GM18867 (cell line): ENCODE measurements at regions not wholly inside any gene's neighbourhood (a gene's known extent, or its start where the extent isn't known, plus 50 kb on each side); places are given as distances from the start of the nearest gene placed in this dataset.

ENCODE experiments used
- ATAC-seq: cut with Tn5 transposase; IDR thresholded peaks from one replicate; pipeline ENCODE4 v1.9.1; 2021; ENCODE audit warnings: mild to moderate bottlenecking, moderate library complexity; ENCODE audit not compliant: unreplicated experiment

GRCh38 chr7:130896051-130896881 lies 162.3 kb upstream of the KLF14 start:
- ATAC-seq: no peak

- peak; percentile 38 for ATAC-seq
These were observed 163.0 kb upstream of the KLF14 start for GRCh38 chr7:130896898-130897514.

DNA sequence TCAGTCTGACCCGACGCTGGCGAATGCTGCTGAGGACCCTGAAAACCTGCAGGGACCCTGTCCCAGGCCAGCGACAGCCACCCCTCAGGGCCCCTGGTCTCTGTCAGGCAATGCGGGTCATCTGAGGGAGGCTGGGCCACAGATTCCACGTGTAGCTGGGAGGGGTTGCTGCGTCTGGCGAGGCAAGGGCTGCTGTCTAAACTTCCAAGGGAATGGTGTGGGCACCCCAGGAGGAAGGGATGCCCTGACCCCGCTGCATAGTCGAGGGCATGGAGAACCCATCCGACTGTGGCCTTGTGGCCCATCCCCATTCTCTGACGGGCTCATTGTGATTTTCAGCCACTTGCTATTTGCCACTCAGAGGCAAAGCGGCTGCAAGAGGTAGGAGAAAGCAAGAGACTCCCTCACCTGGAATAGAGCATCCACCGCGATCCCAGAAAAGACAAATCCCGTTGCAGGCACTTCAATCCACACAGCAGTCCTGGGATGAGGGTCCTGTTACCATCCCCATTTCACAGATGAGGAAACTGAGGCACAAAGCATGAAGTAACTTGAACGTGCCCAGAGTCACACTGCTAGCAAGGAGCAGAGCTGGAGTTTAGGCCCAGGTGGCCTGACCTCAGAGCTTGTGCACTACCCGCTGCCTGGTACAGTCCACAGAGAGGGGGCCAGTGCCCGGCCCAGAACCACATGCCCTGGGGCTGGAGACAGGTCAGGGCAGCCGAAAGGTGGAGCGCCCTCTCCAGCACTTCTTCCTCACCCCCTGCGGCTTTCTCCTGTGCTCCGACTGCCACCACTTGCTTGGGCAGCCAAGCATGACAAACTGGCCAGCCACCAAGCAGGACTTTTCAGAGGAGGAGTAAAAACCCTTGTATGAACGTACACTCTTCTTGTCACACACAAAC lies 163.8 kb upstream of the KLF14 start:
- peak; percentile 8 for ATAC-seq

- no peak for ATAC-seq
These were observed 165.1 kb upstream of the KLF14 start for GRCh38 chr7:130899071-130899560.

DNA sequence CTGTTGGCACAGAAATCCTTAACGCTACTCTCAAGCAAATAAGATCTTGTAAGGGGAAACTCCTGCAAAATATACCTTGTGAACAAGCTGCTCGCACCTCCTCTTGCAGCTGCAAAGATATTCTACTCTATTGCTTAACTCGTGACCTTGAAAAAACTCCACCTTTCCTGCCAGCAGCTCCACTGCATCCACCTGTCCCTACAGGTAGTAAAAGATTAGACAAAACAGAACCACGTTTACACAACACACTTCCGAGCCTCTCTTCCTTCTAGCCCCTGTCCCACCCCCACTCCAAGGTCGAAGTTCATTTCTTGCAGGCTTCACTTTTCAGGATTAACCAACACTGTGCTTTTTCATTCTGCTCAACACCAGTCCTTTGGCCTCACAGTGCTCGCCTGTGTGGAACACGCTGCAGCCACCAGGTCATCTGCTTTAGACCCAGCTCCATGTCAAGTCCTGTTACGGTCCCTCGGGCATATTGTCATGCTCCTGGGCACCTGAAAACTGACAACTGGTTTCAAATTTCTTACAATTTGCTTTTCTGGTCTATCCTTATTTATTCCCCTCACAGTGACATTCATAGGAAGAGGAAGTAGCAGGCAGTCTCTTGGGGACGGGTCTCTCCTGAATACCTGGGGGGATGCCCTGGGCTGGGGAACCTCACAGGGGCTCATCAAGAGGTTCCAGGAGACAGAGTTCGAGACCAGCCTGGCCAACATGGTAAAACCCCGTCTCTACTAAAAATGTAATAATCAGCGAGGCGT lies 165.8 kb upstream of the KLF14 start:
- ATAC-seq: no peak

GRCh38 chr7:130900471-130901076 lies 166.6 kb upstream of the KLF14 start:
- no peak for ATAC-seq

DNA sequence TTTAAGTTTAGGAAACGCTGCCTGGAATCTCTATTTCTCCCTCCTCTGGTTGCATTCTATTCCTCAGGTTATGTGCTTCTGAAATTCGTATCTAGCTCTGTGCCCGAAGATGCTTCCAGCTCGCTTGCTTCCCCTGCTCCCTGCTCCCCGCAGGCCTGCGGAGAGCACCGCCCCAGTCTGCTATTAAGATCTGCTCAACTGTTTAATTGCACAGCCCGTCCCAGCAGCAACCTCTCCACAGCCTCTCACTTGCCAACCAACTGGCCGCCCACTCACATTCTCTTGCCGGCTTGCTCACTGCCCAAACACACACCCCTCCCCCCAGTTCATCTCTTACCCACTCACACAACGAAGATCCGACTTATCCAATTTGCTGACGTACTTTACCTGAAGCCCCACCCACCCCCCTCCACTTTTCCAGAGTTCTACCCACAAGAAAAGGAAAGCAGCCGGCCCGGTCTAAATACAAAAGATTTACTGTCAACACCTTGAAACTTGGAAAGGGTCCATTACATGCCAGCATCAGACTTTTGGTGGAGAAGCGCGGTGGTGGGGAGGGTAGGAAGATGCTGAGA lies 167.3 kb upstream of the KLF14 start:
- ATAC-seq: no peak

DNA sequence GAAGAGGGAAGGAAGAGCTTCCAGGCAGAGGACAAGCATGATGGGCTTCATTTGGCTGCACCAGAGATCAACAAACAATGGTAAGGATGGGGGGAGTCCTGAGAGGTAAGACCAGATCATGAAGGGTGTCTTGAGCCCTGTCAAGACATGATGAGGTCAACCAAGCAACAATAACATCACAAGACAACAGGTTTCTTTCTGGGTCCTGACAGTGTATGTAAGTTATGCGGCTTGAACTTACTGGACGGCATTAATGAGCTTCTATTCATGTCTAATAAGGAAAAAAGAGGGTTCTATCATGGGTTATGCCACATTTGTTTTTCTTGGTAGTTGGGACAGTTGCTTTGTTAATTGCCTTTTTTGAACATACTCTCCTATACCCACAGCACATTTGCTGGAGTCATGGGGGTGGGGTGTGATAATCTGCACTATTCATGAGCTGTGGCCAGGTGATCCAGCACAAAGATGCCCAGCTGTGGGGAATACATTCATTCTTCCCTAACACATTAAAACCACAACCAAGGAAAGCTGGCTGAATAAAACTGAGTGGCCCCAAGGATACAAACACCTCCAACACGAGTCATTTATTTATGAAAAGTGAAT lies 168.8 kb upstream of the KLF14 start:
- ATAC-seq: no peak

DNA sequence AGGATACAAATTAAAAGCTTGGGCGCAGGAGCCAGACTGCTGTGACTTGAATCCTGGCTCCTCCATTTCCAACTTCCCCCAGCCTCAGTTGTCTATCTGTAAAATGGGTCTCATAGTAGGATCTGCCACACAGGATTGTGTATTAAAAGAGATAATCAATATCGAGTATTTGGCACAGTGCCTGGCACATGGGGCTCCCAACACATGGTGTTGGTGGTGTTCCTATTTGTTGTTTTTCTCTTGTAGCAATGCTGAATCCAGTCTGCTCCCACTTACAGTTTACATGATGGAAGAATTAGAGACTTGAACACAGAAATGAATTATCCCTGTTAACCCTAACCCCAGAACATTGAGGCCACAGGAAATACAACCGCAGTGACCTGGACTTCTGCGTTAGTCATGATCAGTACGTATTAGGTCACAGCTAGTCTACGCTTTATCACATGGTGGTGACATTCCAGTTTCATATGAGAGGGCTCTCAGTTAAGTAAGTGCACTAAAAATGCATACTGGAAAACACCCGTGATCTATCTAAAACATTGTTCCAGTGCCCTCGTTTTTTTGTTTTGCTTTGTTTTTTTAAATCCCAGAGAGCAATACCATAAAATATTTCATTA lies 169.5 kb upstream of the KLF14 start:
- peak; percentile 40 for ATAC-seq

DNA sequence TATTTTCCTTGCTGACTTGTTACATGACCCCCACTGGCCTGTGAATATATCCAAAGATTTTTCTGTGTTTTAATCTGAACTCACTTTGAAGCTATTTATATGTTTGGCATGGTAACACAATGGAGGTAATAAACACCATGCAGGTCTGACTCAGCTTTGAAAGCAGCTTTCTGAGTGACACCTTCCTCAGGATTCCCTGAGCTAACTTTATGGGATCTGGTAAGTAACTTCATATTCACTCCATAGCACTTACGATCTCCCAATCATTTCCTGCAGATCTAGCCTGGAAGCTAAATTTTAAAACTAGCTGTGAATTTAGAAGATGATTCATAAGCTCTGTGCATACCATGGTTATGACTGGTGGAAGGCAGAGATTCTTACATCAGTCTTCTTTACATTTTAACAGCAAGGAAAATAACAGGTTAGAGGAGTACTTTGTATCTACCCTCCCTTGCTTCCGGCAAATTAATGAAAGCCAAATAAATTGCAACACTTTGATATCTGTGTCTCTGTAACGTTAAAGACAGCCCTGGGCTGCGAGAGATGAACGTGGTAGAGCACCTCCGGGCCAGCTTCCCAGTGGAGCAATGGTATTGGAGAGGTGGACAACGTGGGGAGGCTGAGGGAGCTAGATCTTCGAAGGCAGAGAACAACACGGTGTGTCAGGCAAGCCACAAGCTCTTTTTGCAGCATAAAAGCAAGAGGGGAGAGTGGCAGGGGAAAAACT lies 170.2 kb upstream of the KLF14 start:
- ATAC-seq: no peak

DNA sequence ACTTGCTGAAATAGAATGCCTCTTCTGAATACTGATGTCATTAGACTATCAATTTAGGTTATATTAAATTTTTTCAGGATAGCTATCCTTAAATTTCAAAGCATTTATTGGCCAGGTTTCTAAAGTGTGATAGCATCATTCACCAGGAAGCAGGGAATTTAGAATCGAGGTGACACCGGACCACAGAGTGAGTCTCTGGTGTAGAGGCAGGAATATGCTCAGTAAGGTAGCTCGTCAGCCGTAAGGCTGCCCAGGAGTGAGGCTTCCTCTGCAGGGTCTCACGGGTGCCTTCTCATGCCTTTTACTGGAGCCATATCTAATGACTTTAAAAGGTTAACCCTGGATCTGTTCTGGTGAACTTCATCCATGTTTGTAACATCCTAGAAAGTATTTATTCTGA lies 170.8 kb upstream of the KLF14 start:
- ATAC-seq: no peak

DNA sequence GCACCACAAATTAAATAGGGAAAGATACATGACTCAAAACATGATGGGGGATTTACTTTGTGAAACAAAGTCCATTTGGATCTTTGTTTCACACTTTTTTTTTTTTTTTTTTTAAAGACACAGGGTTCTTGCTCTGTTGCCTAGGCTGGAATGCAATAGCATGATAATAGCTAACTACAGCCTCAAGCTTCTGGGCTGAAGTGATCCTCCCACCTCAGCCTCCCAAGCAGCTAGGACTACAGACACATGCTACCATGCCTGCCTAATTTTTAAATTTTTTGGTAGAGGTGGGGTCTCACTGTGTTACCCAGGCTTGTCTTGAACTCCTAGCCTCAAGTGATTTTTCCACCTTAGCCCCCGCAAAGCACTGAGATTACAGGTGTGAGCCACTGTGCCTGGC lies 172.6 kb upstream of the KLF14 start:
- no peak for ATAC-seq

DNA sequence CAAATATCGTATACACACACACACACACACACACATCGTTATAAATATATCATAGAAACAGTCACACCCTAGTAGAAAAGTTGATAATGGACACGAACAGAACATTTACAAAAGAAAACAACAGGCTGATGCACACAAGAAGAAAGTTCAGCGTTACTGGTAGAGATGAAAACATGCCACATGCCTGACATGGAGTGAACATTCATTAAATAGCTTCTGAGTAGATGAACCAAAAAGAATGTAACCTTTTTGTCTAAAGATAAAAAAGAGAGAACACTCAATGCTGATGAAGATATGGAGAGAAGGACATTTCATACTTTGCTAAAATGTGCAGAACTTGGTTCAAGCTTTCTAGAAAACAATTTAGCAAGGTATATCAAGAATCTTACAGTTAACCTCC lies 173.4 kb upstream of the KLF14 start:
- no peak for ATAC-seq

- no peak for ATAC-seq
These were observed 174.5 kb upstream of the KLF14 start for GRCh38 chr7:130908345-130909160.

DNA sequence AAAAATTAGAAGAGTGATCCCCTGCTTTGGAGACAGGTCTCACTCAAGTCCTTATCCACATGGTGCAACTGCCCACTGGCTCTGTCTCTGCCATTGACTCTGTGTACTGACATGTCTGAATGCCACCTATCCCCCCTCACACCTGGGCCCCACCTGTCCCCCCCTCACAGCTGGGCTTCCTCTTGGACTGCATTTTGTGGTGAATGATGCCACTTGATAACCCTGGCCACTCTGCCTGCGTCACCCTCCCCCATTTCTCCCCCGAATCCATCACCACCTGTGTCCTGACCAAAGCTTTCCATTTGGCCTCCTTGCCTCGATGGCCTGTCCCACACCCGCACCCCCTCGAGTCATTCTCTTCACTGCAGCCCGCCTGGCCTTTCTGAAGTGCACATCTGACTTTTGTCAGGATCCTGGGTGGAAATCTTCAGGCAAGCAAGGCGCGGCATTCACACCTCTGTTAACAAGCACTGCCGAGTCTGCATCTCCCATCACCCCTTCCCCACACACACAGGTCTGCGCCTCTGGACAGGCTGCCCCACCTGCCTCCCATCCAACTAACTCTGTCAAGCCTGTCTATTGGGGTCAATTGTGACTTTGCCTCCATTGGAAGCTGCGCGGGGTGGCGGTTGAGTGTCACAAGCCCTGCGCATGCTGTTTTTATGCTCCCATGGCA lies 175.3 kb upstream of the KLF14 start:
- no peak for ATAC-seq

DNA sequence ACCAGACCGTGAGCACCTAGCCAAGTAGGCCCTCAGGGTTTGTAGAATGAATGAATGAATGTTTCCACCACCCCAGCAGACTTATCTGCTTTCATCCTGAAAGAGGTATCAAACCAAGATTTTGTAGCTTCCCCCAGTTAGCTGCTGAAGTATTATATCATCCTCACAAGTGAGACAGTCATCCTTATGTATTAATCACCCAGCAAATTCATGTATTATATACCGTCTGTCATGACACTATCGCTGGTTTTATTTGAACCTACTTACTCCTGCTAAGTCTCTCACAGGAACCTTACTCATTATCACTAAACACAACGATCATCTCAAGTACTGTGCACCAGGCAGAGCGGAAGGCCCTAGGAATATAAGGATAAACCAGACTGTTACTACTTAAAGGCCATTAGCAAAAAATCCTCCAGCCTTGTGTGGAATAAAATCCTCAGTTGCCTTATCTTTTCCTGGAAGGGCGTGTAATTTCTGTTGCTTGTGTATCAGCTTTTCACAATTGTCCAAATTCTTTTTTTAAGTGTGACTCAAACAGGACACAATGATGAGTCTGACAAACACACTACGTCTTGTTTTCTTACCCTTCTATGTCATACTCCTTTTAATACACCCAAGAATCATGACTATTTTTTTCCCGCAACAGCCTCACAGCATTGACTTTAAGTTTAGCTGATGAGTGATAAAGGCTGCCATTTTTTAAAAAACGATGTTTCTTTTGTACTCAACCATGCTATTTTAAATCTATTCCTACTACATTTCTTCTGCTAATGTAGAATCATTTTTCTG lies 176.1 kb upstream of the KLF14 start:
- ATAC-seq: no peak
